MM.1S (cell line): ENCODE measurements at regions not wholly inside any gene's neighbourhood (a gene's known extent, or its start where the extent isn't known, plus 50 kb on each side); places are given as distances from the start of the nearest gene placed in this dataset.

Experiments
- DNase-seq: peaks from one replicate; pipeline ENCODE4 v3.0.0-alpha.2; 2015
- H2AFZ ChIP-seq: fragments of 300-600 bp; sonication (generic); 2 replicates; pipeline ENCODE4 v1.6.0; 2016; ENCODE audit warnings: antibody characterized with exemption, low read length
- H3F3A ChIP-seq: fragments of 300-600 bp; sonication (generic); 2 replicates; pipeline ENCODE4 v1.6.1; 2016; ENCODE audit warnings: mild to moderate bottlenecking, antibody characterized with exemption, low read length, moderate library complexity, mixed read lengths; ENCODE audit not compliant: insufficient read depth
- H3K27ac ChIP-seq: fragments of 300-600 bp; sonication (generic); 2 replicates; pipeline ENCODE4 v1.5.1; 2016; ENCODE audit warnings: mild to moderate bottlenecking, low read length
- H3K27me3 ChIP-seq: fragments of 300-600 bp; sonication (generic); replicated peaks from 2 replicates; pipeline ENCODE4 v1.6.0; 2016; ENCODE audit warnings: low read length; ENCODE audit not compliant: insufficient read depth
- H3K36me3 ChIP-seq: fragments of 300-600 bp; sonication (generic); replicated peaks from 2 replicates; pipeline ENCODE4 v1.6.1; 2016; ENCODE audit warnings: mild to moderate bottlenecking, low read length, mixed read lengths; ENCODE audit not compliant: insufficient read depth
- H3K4me1 ChIP-seq: fragments of 300-600 bp; sonication (generic); 2 replicates; pipeline ENCODE4 v1.6.1; 2016; ENCODE audit warnings: low read length, mixed read lengths
- H3K4me2 ChIP-seq: fragments of 300-600 bp; sonication (generic); 2 replicates; pipeline ENCODE4 v1.6.0; 2016; ENCODE audit warnings: low read depth, low read length
- H3K4me3 ChIP-seq: fragments of 300-600 bp; sonication (generic); 2 replicates; pipeline ENCODE4 v1.5.1; 2016; ENCODE audit warnings: low read length, mixed read lengths
- H3K79me2 ChIP-seq: fragments of 300-600 bp; sonication (generic); 2 replicates; pipeline ENCODE4 v1.6.1; 2016; ENCODE audit warnings: mixed run types, low read length, mixed read lengths
- H3K9ac ChIP-seq: fragments of 300-600 bp; sonication (generic); 2 replicates; pipeline ENCODE4 v1.6.1; 2016; ENCODE audit warnings: low read length, mixed read lengths
- H3K9me2 ChIP-seq: fragments of 300-600 bp; sonication (generic); replicated peaks from 2 replicates; pipeline ENCODE4 v1.6.1; 2016; ENCODE audit warnings: mild to moderate bottlenecking, low read length, mixed read lengths; ENCODE audit not compliant: insufficient read depth
- H3K9me3 ChIP-seq: fragments of 300-600 bp; sonication (generic); replicated peaks from 2 replicates; pipeline ENCODE4 v1.6.1; 2016; ENCODE audit warnings: mild to moderate bottlenecking, low read length, mixed read lengths; ENCODE audit not compliant: insufficient read depth
- H4K20me1 ChIP-seq: fragments of 300-600 bp; sonication (generic); 2 replicates; pipeline ENCODE4 v1.6.1; 2016; ENCODE audit warnings: mild to moderate bottlenecking, low read length, moderate library complexity, mixed read lengths; ENCODE audit not compliant: insufficient read depth
- EZH2 ChIP-seq: fragments of 300-600 bp; sonication (generic); optimal IDR thresholded peaks from 2 replicates; pipeline ENCODE3; 2017; ENCODE audit warnings: low read depth, mild to moderate bottlenecking, antibody characterized with exemption, low read length, mixed read lengths
- EZH2phosphoT487 ChIP-seq: fragments of 300-600 bp; sonication (generic); IDR thresholded peaks from 2 replicates; pipeline ENCODE4 v1.6.1; 2018; ENCODE audit warnings: antibody characterized with exemption, low read length
- TF ChIP-seq, protein P1 (sequence below): fragments of 300-600 bp; sonication (generic); IDR thresholded peaks from 2 replicates; pipeline ENCODE4 v1.5.1; 2016; ENCODE audit warnings: antibody characterized with exemption, low read length, mixed read lengths

DNA sequence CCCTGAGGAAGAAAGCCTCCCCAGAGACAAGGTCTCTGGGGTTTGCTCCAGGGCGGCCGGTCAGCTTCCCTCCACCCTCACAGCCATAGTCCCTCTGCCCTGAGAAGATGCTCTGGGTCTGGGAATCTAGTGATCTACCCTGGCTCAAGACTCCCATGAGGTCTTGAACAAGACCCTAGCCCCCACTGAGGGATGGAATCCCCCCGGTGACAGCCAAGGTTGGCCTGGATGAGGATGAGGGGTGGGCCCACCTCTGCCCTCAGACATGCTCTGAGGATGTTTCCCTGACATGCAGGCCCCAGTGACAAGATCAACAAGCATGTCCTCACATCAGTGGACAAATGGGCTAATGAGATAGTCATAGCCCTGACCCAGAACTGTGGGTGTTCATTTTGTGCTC, 138.6 kb downstream of the C5orf15 start:
- Histone ChIP-seq H3K9me2 (no peaks in the 10 kb centered on the region), H3K27me3 (no peaks in the 10 kb centered on the region), H3K4me2 (no peak overlapping the region), H3K9ac (no peak overlapping the region), H3K4me1 (peaks cover 31% of the 10 kb centered on the region), H3K27ac (no peak overlapping the region), H3K36me3 (no peaks in the 10 kb centered on the region), H3K9me3 (no peaks in the 10 kb centered on the region), H2AFZ (no peak overlapping the region), H3K79me2 (no peaks in the 10 kb centered on the region), H4K20me1 (no peaks in the 10 kb centered on the region), H3K4me3 (no peak overlapping the region), H3F3A (no peaks in the 10 kb centered on the region)
- TF ChIP-seq EZH2 (no peak), EZH2phosphoT487 (no peak)
- TF ChIP-seq, protein P1, sequence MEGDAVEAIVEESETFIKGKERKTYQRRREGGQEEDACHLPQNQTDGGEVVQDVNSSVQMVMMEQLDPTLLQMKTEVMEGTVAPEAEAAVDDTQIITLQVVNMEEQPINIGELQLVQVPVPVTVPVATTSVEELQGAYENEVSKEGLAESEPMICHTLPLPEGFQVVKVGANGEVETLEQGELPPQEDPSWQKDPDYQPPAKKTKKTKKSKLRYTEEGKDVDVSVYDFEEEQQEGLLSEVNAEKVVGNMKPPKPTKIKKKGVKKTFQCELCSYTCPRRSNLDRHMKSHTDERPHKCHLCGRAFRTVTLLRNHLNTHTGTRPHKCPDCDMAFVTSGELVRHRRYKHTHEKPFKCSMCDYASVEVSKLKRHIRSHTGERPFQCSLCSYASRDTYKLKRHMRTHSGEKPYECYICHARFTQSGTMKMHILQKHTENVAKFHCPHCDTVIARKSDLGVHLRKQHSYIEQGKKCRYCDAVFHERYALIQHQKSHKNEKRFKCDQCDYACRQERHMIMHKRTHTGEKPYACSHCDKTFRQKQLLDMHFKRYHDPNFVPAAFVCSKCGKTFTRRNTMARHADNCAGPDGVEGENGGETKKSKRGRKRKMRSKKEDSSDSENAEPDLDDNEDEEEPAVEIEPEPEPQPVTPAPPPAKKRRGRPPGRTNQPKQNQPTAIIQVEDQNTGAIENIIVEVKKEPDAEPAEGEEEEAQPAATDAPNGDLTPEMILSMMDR = no peak
- no peak for DNase-seq

DNA sequence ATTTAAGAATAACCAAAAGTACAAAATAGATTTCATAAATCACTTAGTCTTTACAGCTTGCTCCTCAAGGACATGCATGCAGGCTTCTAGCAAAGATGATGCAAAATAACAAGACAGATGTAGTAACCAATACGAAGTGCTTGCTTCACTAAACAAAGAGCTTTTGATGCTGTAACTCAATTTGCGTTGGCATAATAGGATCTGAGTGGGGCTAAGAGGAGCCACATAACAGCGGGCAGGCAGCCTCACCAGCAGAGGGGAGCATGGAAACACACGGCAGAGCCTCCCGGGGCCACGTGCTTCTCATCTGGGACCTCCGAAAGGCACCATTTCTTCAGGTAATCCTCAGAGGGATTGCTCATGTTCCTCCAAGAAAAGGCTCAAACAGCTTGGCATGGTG, 139.7 kb downstream of the C5orf15 start:
- Histone ChIP-seq H3F3A (no peaks in the 10 kb centered on the region), H3K79me2 (no peaks in the 10 kb centered on the region), H3K9ac (no peak overlapping the region), H3K27ac (no peak overlapping the region), H3K36me3 (no peaks in the 10 kb centered on the region), H3K9me2 (no peaks in the 10 kb centered on the region), H3K27me3 (no peaks in the 10 kb centered on the region), H3K4me2 (no peak overlapping the region), H3K4me3 (no peak overlapping the region), H3K4me1 (peaks cover 36% of the 10 kb centered on the region), H2AFZ (no peak overlapping the region), H3K9me3 (no peaks in the 10 kb centered on the region), H4K20me1 (no peaks in the 10 kb centered on the region)
- no peak for DNase-seq
- TF ChIP-seq, protein P1 = no peak
- TF ChIP-seq EZH2 (no peak), EZH2phosphoT487 (no peak)

DNA sequence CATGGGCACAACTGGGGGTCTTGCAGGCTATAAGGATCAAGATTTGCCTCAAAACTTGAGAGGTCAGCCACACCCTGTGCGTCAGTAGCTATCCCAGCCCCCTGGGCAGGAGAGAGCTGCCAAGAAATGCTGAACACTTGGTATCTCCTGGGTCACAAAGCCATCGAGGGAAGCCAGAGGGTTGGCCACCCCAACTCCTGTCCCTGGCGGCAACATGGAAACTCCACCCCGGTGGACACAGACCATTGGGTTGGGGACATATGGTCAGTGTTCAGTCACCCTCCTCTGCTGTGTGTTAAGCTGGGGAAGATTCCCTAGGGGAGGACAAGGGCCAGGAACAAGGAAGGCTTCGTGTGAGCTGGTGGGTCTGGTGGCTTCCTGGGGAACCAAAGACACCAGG, 140.6 kb downstream of the C5orf15 start:
- H3F3A ChIP-seq = no peaks in the 10 kb centered on the region
- peaks cover 36% of the 10 kb centered on the region for H3K4me1 ChIP-seq
- H3K27me3 ChIP-seq = no peaks in the 10 kb centered on the region
- H3K79me2 ChIP-seq = no peaks in the 10 kb centered on the region
- H3K4me3 ChIP-seq = no peak overlapping the region
- no peaks in the 10 kb centered on the region for H3K9me2 ChIP-seq
- no peaks in the 10 kb centered on the region for H3K36me3 ChIP-seq
- no peaks in the 10 kb centered on the region for H4K20me1 ChIP-seq
- TF ChIP-seq EZH2 = no peak
- TF ChIP-seq, protein P1 = no peak
- DNase-seq = no peak
- H3K27ac ChIP-seq = no peak overlapping the region
- H3K9ac ChIP-seq = no peak overlapping the region
- no peak overlapping the region for H3K4me2 ChIP-seq
- H2AFZ ChIP-seq = no peak overlapping the region
- H3K9me3 ChIP-seq = no peaks in the 10 kb centered on the region

DNA sequence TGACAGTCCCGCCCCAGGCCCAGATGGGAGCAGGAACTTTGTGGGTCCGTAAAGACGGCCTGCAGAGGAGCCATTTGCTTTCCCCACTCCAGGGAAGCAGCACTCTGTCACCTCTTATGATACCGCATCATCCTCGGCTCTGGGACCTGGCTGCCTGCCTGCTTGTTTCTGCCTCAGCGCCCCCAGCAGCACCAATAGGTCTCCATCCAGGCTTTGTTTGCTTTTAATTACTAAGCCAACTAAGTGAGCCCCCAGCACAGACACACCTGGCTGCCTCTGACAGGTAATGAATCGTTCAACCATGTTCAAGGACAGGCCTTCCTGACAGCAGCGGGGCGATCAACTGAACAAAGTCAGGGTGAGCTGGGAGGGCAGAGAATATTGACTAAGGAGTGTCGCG, 141.4 kb downstream of the C5orf15 start:
- Histone ChIP-seq H3K9me2 (no peaks in the 10 kb centered on the region), H2AFZ (no peak overlapping the region), H3K4me2 (no peak overlapping the region), H3K27me3 (no peaks in the 10 kb centered on the region), H3K4me1 (peaks cover 36% of the 10 kb centered on the region), H3K36me3 (no peaks in the 10 kb centered on the region), H4K20me1 (no peaks in the 10 kb centered on the region), H3K27ac (no peak overlapping the region), H3K9me3 (no peaks in the 10 kb centered on the region), H3K79me2 (no peaks in the 10 kb centered on the region), H3K9ac (no peak overlapping the region), H3F3A (no peaks in the 10 kb centered on the region), H3K4me3 (no peak overlapping the region)
- no peak for DNase-seq
- no peak for TF ChIP-seq EZH2phosphoT487
- TF ChIP-seq, protein P1 = no peak
- TF ChIP-seq EZH2 = no peak
